OCI-LY1 (cell line): ENCODE measurements at regions not wholly inside any gene's neighbourhood (a gene's known extent, or its start where the extent isn't known, plus 50 kb on each side); places are given as distances from the start of the nearest gene placed in this dataset.

Source experiments
- H2AFZ ChIP-seq: fragments of 200-600 bp; sonication (generic), shearing (Covaris generic); 2 replicates; pipeline ENCODE4 v1.6.0; 2014; ENCODE audit warnings: antibody characterized with exemption, mild to moderate bottlenecking, low read length
- H3F3A ChIP-seq: fragments of 200-600 bp; sonication (generic), shearing (Covaris generic); 2 replicates; pipeline ENCODE4 v1.6.0; 2014; ENCODE audit warnings: mild to moderate bottlenecking, antibody characterized with exemption, low read length, moderate library complexity; ENCODE audit not compliant: insufficient read depth
- H3K27ac ChIP-seq: fragments of 200-600 bp; sonication (generic); 2 replicates; pipeline ENCODE4 v1.5.1; 2014; ENCODE audit warnings: low read length, mixed run types, mild to moderate bottlenecking, low read depth; ENCODE audit not compliant: poor library complexity, severe bottlenecking
- H3K27me3 ChIP-seq: fragments of 200-600 bp; sonication (generic); 2 replicates; pipeline ENCODE4 v1.6.0; 2014; ENCODE audit warnings: antibody characterized with exemption, mild to moderate bottlenecking, low read length, moderate library complexity; ENCODE audit not compliant: insufficient read depth
- H3K36me3 ChIP-seq: fragments of 200-600 bp; sonication (generic); 2 replicates; pipeline ENCODE4 v1.6.1; 2014; ENCODE audit warnings: mild to moderate bottlenecking, antibody characterized with exemption, low read length, moderate library complexity, mixed read lengths; ENCODE audit not compliant: insufficient read depth
- H3K4me1 ChIP-seq: fragments of 200-600 bp; sonication (generic); 2 replicates; pipeline ENCODE4 v1.5.1; 2014; ENCODE audit warnings: mild to moderate bottlenecking, low read length, moderate library complexity; ENCODE audit not compliant: insufficient read depth, severe bottlenecking
- H3K4me2 ChIP-seq: fragments of 200-600 bp; sonication (generic), shearing (Covaris generic); 2 replicates; pipeline ENCODE4 v1.6.1; 2014; ENCODE audit warnings: low read length
- H3K4me3 ChIP-seq: fragments of 200-600 bp; sonication (generic); 2 replicates; pipeline ENCODE4 v1.5.1; 2014; ENCODE audit warnings: low read length, low read depth, mild to moderate bottlenecking, mixed read lengths; ENCODE audit not compliant: poor library complexity, severe bottlenecking
- H3K79me2 ChIP-seq: fragments of 200-600 bp; shearing (Covaris generic); 2 replicates; pipeline ENCODE4 v1.6.1; 2016; ENCODE audit warnings: mixed run types, low read length, mixed read lengths; ENCODE audit not compliant: insufficient read depth
- H3K9ac ChIP-seq: fragments of 200-600 bp; sonication (generic), shearing (Covaris generic); 2 replicates; pipeline ENCODE4 v1.6.1; 2014; ENCODE audit warnings: mild to moderate bottlenecking, low read length, mixed read lengths
- H3K9me2 ChIP-seq: fragments of 200-600 bp; sonication (generic), shearing (Covaris generic); 2 replicates; pipeline ENCODE4 v1.6.1; 2014; ENCODE audit warnings: low read depth, mild to moderate bottlenecking, low read length, mixed read lengths
- H3K9me3 ChIP-seq: fragments of 200-600 bp; shearing (Covaris generic); 2 replicates; pipeline ENCODE4 v1.6.1; 2014; ENCODE audit warnings: low read length, mixed read lengths
- H4K20me1 ChIP-seq: fragments of 200-600 bp; sonication (generic), shearing (Covaris generic); 2 replicates; pipeline ENCODE4 v1.6.0; 2016; ENCODE audit warnings: mild to moderate bottlenecking, low read length; ENCODE audit not compliant: insufficient read depth
- EZH2 ChIP-seq: fragments of 200-600 bp; sonication (generic), shearing (Covaris generic); IDR thresholded peaks from 2 replicates; pipeline ENCODE4 v1.8.0; 2017; ENCODE audit warnings: borderline replicate concordance, mixed run types, mild to moderate bottlenecking, antibody characterized with exemption, low read length, moderate library complexity, mixed read lengths
- TF ChIP-seq, protein P1 (sequence below): fragments of 200-600 bp; sonication (generic), shearing (Covaris generic); IDR thresholded peaks from 2 replicates; pipeline ENCODE4 v1.5.1; 2017; ENCODE audit warnings: mild to moderate bottlenecking, antibody characterized with exemption, low read length, moderate library complexity, mixed read lengths

DNA sequence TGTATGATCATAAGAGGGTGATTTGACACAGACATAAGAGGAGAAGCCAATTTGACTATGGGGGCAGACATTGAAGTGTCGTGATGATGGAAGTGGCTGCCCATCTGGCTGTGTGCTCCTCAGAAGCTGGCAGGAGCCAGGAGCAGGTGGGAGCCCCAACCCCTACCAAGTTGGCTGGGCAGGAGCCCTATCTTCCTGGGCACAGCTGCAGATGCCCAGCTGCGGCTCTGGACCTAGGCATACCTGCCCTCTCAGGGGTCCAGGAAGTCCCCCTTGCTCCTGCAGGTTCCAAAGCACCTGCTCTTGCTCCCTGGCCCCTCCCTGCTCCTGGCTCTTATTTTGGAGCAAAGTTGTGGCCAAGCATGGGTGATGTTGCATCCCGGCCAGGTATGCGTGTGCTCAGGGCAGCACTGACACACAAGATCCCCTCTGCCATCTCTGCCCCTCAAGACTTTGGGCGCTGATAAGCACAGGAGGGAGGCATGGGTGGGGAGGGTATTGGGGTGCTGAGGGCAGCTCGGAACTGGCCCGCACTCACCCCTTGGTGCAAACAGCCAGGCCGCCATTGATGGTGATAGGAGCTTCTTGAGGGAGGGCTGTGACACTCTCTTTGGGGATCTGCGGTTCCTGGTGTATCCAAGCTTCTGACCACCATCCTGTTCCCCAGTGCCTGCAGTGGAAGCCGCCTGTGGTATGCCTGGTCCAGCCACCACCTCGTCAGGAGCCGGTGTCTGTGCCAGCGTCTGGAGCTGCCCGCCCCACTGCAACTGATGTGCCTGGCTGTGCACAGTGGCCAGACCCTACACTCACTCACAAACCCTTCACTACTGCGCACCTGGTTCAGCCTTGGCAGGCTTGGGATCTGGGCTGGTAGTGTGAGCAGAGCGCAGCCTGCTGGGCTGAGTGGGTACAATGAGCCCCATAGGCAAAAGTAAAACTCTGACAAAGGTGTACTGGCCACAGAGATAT is 230.9 kb downstream of the CDH9 start:
- no peaks in the 10 kb centered on the region for H3F3A ChIP-seq
- no peaks in the 10 kb centered on the region for H3K27me3 ChIP-seq
- no peak overlapping the region for H3K4me2 ChIP-seq
- TF ChIP-seq, protein P1, sequence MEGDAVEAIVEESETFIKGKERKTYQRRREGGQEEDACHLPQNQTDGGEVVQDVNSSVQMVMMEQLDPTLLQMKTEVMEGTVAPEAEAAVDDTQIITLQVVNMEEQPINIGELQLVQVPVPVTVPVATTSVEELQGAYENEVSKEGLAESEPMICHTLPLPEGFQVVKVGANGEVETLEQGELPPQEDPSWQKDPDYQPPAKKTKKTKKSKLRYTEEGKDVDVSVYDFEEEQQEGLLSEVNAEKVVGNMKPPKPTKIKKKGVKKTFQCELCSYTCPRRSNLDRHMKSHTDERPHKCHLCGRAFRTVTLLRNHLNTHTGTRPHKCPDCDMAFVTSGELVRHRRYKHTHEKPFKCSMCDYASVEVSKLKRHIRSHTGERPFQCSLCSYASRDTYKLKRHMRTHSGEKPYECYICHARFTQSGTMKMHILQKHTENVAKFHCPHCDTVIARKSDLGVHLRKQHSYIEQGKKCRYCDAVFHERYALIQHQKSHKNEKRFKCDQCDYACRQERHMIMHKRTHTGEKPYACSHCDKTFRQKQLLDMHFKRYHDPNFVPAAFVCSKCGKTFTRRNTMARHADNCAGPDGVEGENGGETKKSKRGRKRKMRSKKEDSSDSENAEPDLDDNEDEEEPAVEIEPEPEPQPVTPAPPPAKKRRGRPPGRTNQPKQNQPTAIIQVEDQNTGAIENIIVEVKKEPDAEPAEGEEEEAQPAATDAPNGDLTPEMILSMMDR: no peak
- TF ChIP-seq EZH2: no peak
- no peaks in the 10 kb centered on the region for H4K20me1 ChIP-seq
- H3K27ac ChIP-seq: no peak overlapping the region
- H3K9me3 ChIP-seq: no peaks in the 10 kb centered on the region
- H3K4me3 ChIP-seq: no peak overlapping the region
- H3K4me1 ChIP-seq: no peaks in the 10 kb centered on the region
- no peak overlapping the region for H3K9ac ChIP-seq
- H2AFZ ChIP-seq: no peak overlapping the region
- H3K36me3 ChIP-seq: no peaks in the 10 kb centered on the region
- no peaks in the 10 kb centered on the region for H3K9me2 ChIP-seq
- H3K79me2 ChIP-seq: no peaks in the 10 kb centered on the region

DNA sequence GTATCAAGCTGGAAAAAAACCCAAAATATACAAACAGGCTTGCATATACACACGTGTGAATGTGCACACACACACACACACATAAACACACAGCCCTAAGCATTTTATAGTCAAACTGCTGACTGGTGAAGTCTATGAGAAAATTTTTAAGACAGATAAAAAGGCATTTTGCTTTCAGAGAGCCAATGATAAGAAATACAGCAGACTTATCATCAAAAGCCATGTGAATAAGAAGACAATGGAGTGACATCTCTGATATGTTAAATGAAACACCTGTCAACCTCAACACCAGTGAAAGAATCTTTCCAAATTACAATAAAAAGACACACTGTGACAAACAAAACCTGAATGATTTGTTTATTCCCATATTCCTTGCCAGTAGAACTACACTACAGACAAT is 233.3 kb downstream of the CDH9 start:
- H2AFZ ChIP-seq: no peak overlapping the region
- no peaks in the 10 kb centered on the region for H4K20me1 ChIP-seq
- no peak overlapping the region for H3K27ac ChIP-seq
- TF ChIP-seq, protein P1: no peak
- no peak for TF ChIP-seq EZH2
- H3F3A ChIP-seq: no peaks in the 10 kb centered on the region
- no peak overlapping the region for H3K9ac ChIP-seq
- no peaks in the 10 kb centered on the region for H3K36me3 ChIP-seq
- H3K4me3 ChIP-seq: no peak overlapping the region
- no peaks in the 10 kb centered on the region for H3K9me3 ChIP-seq
- H3K9me2 ChIP-seq: no peaks in the 10 kb centered on the region
- no peak overlapping the region for H3K4me2 ChIP-seq
- no peaks in the 10 kb centered on the region for H3K79me2 ChIP-seq
- H3K4me1 ChIP-seq: no peaks in the 10 kb centered on the region
- H3K27me3 ChIP-seq: no peaks in the 10 kb centered on the region

DNA sequence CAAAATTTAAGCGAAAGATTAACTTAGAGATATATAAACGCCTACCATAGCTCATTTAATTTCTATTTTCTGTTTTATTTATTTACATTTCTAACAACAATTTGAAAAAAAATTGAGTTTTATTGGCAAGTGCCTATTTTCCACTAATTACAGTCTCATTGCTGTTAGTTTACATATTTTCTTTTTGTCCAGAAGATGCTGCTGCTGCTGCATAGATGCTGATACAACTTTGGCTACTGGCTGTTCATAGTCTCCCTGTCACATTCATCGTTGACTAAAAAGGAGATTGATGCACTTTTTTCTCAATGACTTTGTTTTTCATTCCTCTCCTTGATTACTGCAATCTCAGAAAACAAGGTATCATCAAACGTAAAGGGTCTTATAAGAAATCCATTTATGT is 235.4 kb downstream of the CDH9 start:
- Histone ChIP-seq H3K27me3 (no peaks in the 10 kb centered on the region), H3K9ac (no peak overlapping the region), H2AFZ (no peak overlapping the region), H3K9me3 (no peaks in the 10 kb centered on the region), H3K36me3 (no peaks in the 10 kb centered on the region), H3K4me1 (no peaks in the 10 kb centered on the region), H3K4me2 (no peak overlapping the region), H3F3A (no peaks in the 10 kb centered on the region), H3K4me3 (no peak overlapping the region), H3K9me2 (no peaks in the 10 kb centered on the region), H3K27ac (no peak overlapping the region), H3K79me2 (no peaks in the 10 kb centered on the region), H4K20me1 (no peaks in the 10 kb centered on the region)
- no peak for TF ChIP-seq EZH2
- TF ChIP-seq, protein P1: no peak
